Esophagus muscularis mucosa (tissue), 4 donors: ENCODE measurements at regions not wholly inside any gene's neighbourhood (a gene's known extent, or its start where the extent isn't known, plus 50 kb on each side); places are given as distances from the start of the nearest gene placed in this dataset.

Experiments used
- DNase-seq: peaks from one replicate; pipeline ENCODE4 v3.0.0-alpha.2; 2017; ENCODE audit errors: extremely low spot score
- H3K27ac ChIP-seq, 4 donors: fragments of 200-600 bp; sonication (generic); replicated peaks in 1 of 4; 1 replicate in 3 of 4; 2 replicates in 1 of 4; pipeline ENCODE4 v1.5.1; 2016 to 2019; ENCODE audit warnings: mild to moderate bottlenecking in 1 of 4
- H3K27me3 ChIP-seq, 4 donors: fragments of 200-600 bp; sonication (generic); one replicate each; pipeline versions ENCODE4 v1.5.1 to v1.6.0; 2016 to 2019
- H3K36me3 ChIP-seq, 4 donors: fragments of 200-600 bp; sonication (generic); one replicate each; pipeline ENCODE4 v1.5.1; 2016 to 2019
- H3K4me1 ChIP-seq, 4 donors: fragments of 200-600 bp; sonication (generic); one replicate each; pipeline ENCODE4 v1.5.1; 2016 to 2019
- H3K4me3 ChIP-seq, 4 donors: fragments of 200-600 bp; sonication (generic); 1 replicate in 2 of 4; 2 replicates in 2 of 4; pipeline ENCODE4 v1.5.1; 2016 to 2019; ENCODE audit warnings: mild to moderate bottlenecking in 4 of 4, moderate library complexity in 1 of 4
- H3K9me3 ChIP-seq, 4 donors: fragments of 200-600 bp; sonication (generic); 1 replicate in 3 of 4; 2 replicates in 1 of 4; pipeline ENCODE4 v1.5.1; 2016 to 2019
- CTCF ChIP-seq, 3 experiments: fragments of 200-600 bp in 2 of 3; fragments of 450-650 bp in 1 of 3; sonication (generic) in 2 of 3; IDR thresholded peaks; one replicate each; pipeline ENCODE4 v1.5.1; 2017 to 2019; ENCODE audit warnings: antibody characterized with exemption in 3 of 3, mild to moderate bottlenecking in 2 of 3, moderate library complexity in 1 of 3
- EP300 ChIP-seq: sonication (generic); formaldehyde crosslinking; IDR thresholded peaks from one replicate; pipeline ENCODE4 v1.6.1; 2017; ENCODE audit warnings: antibody characterized with exemption
- POLR2A ChIP-seq: fragments of 450-650 bp; IDR thresholded peaks from one replicate; pipeline ENCODE4 v1.6.1; 2017; ENCODE audit warnings: antibody characterized with exemption, moderate library complexity, mild to moderate bottlenecking, low read depth
- POLR2AphosphoS5 ChIP-seq, 2 donors: sonication (generic); formaldehyde crosslinking; IDR thresholded peaks; one replicate each; pipeline ENCODE4 v1.6.1; 2017; ENCODE audit warnings: antibody characterized with exemption in 2 of 2
- WGBS: methylation state at CpG from one replicate; pipeline ENCODE4 v1.1.5; 2018; 5-methylcytosine and 5-hydroxymethylcytosine counted together
- intact Hi-C: fragments of 100-400 bp; cut with DNase I; formaldehyde crosslinking; loops from one replicate; pipeline ENCODE4 v1.15.1; 2023

GRCh38 chr7:65317372-65317771 is 56.3 kb upstream of the ZNF92 start:
- peak; percentile 39 for DNase-seq
- no peaks in the 10 kb centered on the region for H3K36me3 ChIP-seq
- no peaks in the 10 kb centered on the region for H3K4me1 ChIP-seq
- 94% methylated on average over 3 of the region's 3 CpGs for WGBS
- no peaks in the 10 kb centered on the region for H3K27me3 ChIP-seq
- intact Hi-C loops: no loop called here
- H3K4me3 ChIP-seq: no peak overlapping the region
- H3K27ac ChIP-seq: no peak overlapping the region
- TF ChIP-seq POLR2A: no peak
- no peak for TF ChIP-seq POLR2AphosphoS5 (IDR thresholded peaks at IDR 0.05)
- no peak for TF ChIP-seq CTCF (IDR thresholded peaks at IDR 0.05)
- TF ChIP-seq EP300: no peak
- no peaks in the 10 kb centered on the region for H3K9me3 ChIP-seq

- Histone ChIP-seq H3K4me3 (no peak overlapping the region), H3K9me3 (no peaks in the 10 kb centered on the region), H3K36me3 (no peaks in the 10 kb centered on the region), H3K27me3 (peaks cover 0 to 7% (median 0%) of the 10 kb centered on the region in 4 donors), H3K4me1 (no peaks in the 10 kb centered on the region), H3K27ac (no peak overlapping the region)
- no peak for DNase-seq
- TF ChIP-seq EP300 (no peak), CTCF (IDR thresholded peaks at IDR 0.05) (no peak), POLR2A (no peak), POLR2AphosphoS5 (IDR thresholded peaks at IDR 0.05) (no peak)
- 74% methylated on average over 6 of the region's 6 CpGs for WGBS
- intact Hi-C loops: no loop called here
These were observed 62.9 kb upstream of the ZNF92 start for GRCh38 chr7:65310761-65311160.

- no peak overlapping the region for H3K27ac ChIP-seq
- no peaks in the 10 kb centered on the region for H3K36me3 ChIP-seq
- no peak overlapping the region for H3K4me3 ChIP-seq
- no peak for DNase-seq
- no peak for TF ChIP-seq EP300
- TF ChIP-seq CTCF (IDR thresholded peaks at IDR 0.05): no peak
- no peak for TF ChIP-seq POLR2AphosphoS5 (IDR thresholded peaks at IDR 0.05)
- TF ChIP-seq POLR2A: no peak
- H3K27me3 ChIP-seq: peaks cover 0 to 19% (median 0%) of the 10 kb centered on the region in 4 donors
- intact Hi-C loops: loop anchor here (10.0 kb wide), 1 partner anchor 353 kb away; no protein-coding TSS in a partner anchor
- 79% methylated on average over 2 of the region's 2 CpGs for WGBS
- H3K9me3 ChIP-seq: no peaks in the 10 kb centered on the region
- H3K4me1 ChIP-seq: no peaks in the 10 kb centered on the region
These were observed 65.4 kb upstream of the ZNF92 start for GRCh38 chr7:65308300-65308678.

- 36% methylated on average over 7 of the region's 8 CpGs for WGBS
- no peak for DNase-seq
- intact Hi-C loops: loop anchor here (10.0 kb wide), 1 partner anchor 353 kb away; no protein-coding TSS in a partner anchor
- H3K9me3 ChIP-seq: no peaks in the 10 kb centered on the region
- peaks cover 0 to 19% (median 0%) of the 10 kb centered on the region in 4 donors for H3K27me3 ChIP-seq
- no peaks in the 10 kb centered on the region for H3K4me1 ChIP-seq
- no peak for TF ChIP-seq POLR2A
- TF ChIP-seq CTCF (IDR thresholded peaks at IDR 0.05): peak; percentile 73 to 84 (median 78)
- no peak overlapping the region for H3K27ac ChIP-seq
- no peaks in the 10 kb centered on the region for H3K36me3 ChIP-seq
- no peak overlapping the region for H3K4me3 ChIP-seq
These were observed 65.9 kb upstream of the ZNF92 start for GRCh38 chr7:65307651-65308299.

GRCh38 chr7:65304175-65304574 is 69.5 kb upstream of the ZNF92 start:
- intact Hi-C loops: loop anchor here (10.0 kb wide), 1 partner anchor 349 kb away; no protein-coding TSS in a partner anchor
- 75% methylated on average over 1 of the region's 1 CpG for WGBS

More at GRCh38 chr7:65304175-65304574, 69.5 kb upstream of the ZNF92 start:
- no peaks in the 10 kb centered on the region for H3K36me3 ChIP-seq
- no peak for DNase-seq
- H3K27ac ChIP-seq: no peak overlapping the region
- no peak overlapping the region for H3K4me3 ChIP-seq
- TF ChIP-seq EP300 (no peak), POLR2A (no peak), CTCF (IDR thresholded peaks at IDR 0.05) (no peak), POLR2AphosphoS5 (IDR thresholded peaks at IDR 0.05) (no peak)
- H3K27me3 ChIP-seq: peaks cover 0 to 19% (median 0%) of the 10 kb centered on the region in 4 donors
- H3K4me1 ChIP-seq: no peaks in the 10 kb centered on the region
- H3K9me3 ChIP-seq: no peaks in the 10 kb centered on the region
